NCI-H1092 (cell line): ENCODE measurements at regions not wholly inside any gene's neighbourhood (a gene's known extent, or its start where the extent isn't known, plus 50 kb on each side); places are given as distances from the start of the nearest gene placed in this dataset.

Experiments used
- DNase-seq: peaks from one replicate; lab custom pipeline; 2025; lab: John Stamatoyannopoulos, UW

DNA sequence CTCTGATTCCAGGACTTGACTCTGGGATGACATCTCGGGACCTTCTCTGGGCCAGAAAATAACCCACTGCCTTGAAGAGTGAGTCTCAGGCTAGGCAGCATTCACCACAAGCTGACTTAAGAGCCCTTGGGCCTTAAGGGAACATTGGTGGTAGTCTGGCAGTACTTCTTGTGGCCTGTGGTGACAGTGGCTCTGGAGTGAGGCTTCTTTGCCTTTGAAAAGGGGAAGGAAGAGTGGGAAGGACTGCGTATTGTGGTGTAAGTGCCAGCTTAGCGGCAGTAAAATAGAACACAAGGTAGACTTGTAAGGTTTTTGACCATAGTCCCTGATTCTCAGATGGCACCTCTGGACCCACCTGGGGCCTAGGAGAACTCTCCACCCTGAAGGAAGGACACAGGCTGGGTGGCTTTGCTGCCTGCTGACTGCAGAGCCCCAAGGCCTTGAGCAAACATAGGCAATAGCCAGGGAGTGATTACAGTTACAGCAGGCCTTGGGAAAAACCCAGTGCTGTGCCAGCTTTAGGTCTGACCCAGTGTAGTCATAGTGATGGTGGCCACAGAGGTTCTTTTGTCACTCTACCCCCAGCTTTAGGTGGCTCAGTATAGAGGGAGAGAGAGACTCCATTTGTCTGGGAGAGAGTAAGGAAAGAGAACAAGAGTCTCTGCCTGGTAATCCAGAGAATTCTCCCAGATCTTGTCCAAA lies 483.9 kb downstream of the SH2D4B start:
- no peak for DNase-seq

GRCh38 chr10:81026591-81026990 lies 488.9 kb downstream of the SH2D4B start:
- no peak for DNase-seq

DNA sequence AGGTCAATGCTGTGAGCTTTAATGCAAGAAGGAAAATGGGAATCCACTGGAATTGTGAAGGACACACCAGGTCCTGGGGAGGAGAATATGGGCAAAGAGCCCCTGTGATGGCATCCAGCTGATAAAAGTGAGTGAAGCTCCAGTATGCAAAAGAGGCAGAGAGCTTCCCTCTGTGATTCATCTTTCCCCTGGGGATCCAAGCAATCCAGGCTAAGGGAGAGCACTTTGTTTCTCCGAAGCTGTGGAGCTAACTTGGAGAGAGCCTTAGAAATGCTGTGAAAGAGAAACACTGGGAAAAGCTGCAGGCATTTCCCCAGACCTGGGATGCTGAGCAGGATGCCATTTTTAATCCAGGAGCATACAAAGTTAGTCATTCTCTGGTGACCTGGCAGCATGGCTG lies 489.5 kb downstream of the SH2D4B start:
- DNase-seq, result no peak

GRCh38 chr10:81027706-81028105 lies 490.0 kb downstream of the SH2D4B start:
- no peak for DNase-seq

DNA sequence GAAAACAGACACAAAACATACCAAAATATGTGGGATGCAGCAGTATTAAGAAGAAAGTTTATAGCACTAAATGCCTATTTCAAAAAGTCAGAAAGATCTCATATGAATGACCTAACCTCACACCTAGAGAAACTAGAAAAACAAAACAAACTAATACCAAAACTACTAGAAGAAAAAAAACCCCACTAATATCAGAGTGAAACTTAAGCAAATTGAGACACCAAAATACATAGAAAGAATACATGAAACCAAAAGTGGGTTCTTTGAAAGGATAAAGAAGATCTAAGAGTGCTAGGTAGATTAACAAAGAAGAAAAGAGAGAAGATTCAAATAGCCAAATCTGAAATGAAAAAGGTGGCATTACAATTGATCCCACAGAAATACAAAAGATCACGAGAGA lies 494.1 kb downstream of the SH2D4B start:
- DNase-seq, result no peak

DNA sequence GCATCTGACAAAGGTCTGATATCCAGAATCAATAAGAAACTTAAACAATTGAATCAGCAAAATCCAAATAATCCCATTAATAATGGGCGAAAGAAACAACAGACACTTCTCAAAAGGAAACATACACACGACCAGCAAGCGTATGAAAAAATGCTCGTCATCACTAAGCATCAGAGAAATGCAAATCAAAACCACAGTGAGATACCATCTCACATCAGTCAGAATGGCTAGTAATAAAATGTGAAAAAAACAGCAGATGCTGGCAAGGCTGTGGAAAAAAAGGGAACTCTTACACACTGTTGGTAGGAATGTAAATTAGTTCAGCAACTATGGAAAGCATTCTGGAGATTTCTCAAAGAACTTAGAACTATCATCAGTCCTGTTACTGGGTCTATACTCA lies 496.7 kb downstream of the SH2D4B start:
- DNase-seq, result no peak

DNA sequence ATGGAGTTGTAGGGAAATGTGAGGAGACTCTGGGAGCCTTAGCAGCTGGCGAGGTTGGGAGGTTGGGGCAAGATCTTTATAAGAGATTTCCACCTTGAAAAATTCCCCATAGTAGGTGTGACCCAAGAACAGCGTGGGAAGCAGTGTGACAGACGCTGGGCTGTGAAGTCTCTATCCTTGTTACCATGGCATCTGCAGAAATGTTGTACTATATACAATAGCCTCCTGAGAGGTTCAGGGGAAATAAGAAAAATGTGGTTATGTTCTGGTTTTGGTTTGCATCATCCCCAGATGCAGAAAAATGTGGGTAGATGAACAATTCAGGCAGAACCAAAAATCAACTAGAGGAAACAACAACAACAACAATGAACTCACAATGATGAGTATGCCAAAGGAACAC lies 498.6 kb downstream of the SH2D4B start:
- DNase-seq, result no peak

- no peak for DNase-seq
Measured at GRCh38 chr10:81040031-81040430, 502.3 kb downstream of the SH2D4B start.

- no peak for DNase-seq
Measured at GRCh38 chr10:81040940-81041339, 503.2 kb downstream of the SH2D4B start.

DNA sequence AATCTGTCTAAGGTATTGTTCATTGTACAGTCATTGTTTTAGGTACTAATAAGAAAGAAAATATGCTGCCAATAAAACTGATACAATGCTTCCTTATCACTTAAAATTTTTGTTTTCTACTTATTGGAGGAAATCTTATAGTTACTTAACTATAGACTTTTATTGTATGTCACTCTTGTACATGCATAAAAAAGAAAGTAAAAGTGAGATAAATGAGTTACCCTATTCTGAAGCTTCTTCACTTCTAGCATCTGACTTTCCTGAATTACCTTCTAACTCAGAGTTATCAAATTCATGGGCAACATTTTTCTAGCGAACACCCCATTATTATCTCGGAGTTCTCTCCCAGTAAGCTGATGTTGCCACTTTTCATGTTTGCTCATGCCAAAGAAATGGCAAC lies 504.9 kb downstream of the SH2D4B start:
- DNase-seq, result no peak

DNA sequence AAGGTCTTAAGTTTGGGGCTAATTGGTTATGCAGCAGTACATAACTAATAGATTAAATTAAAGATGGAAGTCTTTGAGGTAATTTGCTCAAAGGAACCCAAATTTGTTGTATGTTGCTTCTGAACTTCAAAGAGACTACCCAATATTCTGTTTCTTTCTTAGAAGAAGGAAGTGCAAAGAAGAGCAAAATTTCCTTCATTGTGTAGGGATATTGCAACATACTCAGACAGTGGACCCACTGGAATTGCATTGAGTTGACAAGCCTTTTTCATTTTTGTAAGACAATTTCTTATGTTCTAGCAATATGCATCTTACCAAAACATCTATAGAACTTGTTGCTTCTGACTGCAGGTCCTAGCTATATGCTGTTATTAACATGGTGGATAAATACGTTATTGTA lies 527.8 kb downstream of the SH2D4B start:
- DNase-seq, result no peak

- no peak for DNase-seq
Measured at GRCh38 chr10:81068460-81068859, 530.8 kb downstream of the SH2D4B start.

- DNase-seq, result no peak
Measured at GRCh38 chr10:81071087-81071796, 533.5 kb downstream of the SH2D4B start.

GRCh38 chr10:81073155-81073554 lies 535.5 kb downstream of the SH2D4B start:
- DNase-seq, result no peak

- DNase-seq, result no peak
Measured at GRCh38 chr10:81081887-81082620, 544.4 kb downstream of the SH2D4B start.

- no peak for DNase-seq
Measured at GRCh38 chr10:81082621-81083376, 545.1 kb downstream of the SH2D4B start.

DNA sequence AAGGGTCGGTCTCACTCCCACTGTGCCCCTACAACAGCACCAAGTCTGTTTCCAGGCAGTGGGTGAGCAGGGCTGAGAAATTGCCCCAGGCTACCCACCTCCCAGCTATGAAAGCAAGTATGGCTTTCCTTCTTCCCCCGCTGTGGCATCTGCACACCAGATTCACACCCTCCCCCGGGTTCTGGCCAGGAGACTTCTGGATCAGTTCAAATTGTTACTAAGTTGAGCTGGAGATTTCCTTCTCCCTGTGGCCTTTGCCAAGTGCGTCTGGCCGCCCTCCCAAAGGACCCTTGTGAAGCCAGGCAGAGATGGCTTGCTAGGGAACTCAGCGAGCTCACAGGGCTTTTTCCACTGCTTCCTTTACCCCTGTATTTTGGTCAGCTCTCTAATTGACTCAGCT lies 555.4 kb downstream of the SH2D4B start:
- DNase-seq, result no peak

- DNase-seq, result no peak
Measured at GRCh38 chr10:81095238-81095637, 557.5 kb downstream of the SH2D4B start.

DNA sequence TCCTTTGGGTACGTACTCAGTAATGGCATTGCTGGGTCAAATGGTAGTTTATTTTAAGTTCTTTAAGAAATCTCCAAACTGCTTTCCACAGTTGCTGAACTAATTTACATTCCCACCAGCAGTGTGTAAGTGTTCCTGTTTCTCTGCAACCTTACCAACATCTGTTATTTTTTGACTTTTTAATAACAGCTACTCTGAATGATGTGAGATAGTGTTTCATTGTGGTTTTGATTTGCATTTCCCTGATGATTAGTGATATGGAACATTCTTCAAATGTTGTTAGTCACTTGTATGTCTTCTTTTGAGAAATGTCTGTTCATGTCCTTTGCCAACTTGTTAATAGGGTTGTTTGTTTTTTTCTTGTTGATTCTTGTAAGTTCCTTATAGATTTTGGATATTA lies 558.9 kb downstream of the SH2D4B start:
- no peak for DNase-seq

GRCh38 chr10:81101062-81101461 lies 563.4 kb downstream of the SH2D4B start:
- no peak for DNase-seq

DNA sequence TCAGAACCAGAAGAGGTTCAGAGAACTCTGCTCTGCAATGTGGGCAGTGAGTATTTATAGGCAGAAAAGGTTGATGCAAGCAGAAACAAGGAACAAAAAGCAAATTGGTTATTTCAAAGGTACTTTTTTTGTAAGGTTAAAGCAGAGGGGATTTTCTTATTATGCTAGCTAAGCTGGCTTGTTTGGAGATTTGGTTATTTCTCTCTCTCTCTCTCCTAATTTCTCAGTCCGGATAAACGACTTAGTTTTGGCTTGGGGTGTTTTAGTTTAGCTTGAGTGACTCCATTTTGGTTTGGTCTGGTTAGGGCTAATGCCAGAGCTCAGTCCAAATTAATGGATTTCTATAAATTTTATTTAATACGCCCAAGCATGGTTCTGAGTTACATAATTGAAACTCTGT lies 566.8 kb downstream of the SH2D4B start:
- no peak for DNase-seq

GRCh38 chr10:81108516-81109199 lies 571.0 kb downstream of the SH2D4B start:
- no peak for DNase-seq
